H1 (cell line): ENCODE measurements at regions not wholly inside any gene's neighbourhood (a gene's known extent, or its start where the extent isn't known, plus 50 kb on each side); places are given as distances from the start of the nearest gene placed in this dataset.
A peak's percentile ranks its signal among the peaks of the same experiment; 100 is the strongest.

Source experiments
- CTCF ChIA-PET: fragments of 300-600 bp; sonication (Branson Sonifier 250); formaldehyde crosslinking; loops from one replicate; lab custom pipeline; 2021; ENCODE audit not compliant: partially characterized antibody; lab: Charles Lee
- POLR2A ChIA-PET: fragments of 300-600 bp; sonication (Branson Sonifier 250); formaldehyde crosslinking; loops from one replicate; lab custom pipeline; 2021; ENCODE audit warnings: inconsistent platforms; ENCODE audit not compliant: partially characterized antibody; lab: Charles Lee
- DNase-seq, 2 experiments: peaks; one replicate each; pipeline versions ENCODE4 v3.0.0 to v3.0.0-alpha.2; 2010 to 2022; ENCODE audit warnings: low spot score in 2 of 2, low read depth in 1 of 2, mixed read lengths in 1 of 2
- FAIRE-seq: peaks from 2 replicates; lab custom pipeline; 2011; peaks lifted over from hg19 to GRCh38; lab: Jason Lieb, UNC
- H2AFZ ChIP-seq: 2 replicates; pipeline ENCODE4 v1.8.1; 2012; ENCODE audit warnings: low read length, inconsistent platforms
- H2AK5ac ChIP-seq: 2 replicates; pipeline ENCODE4 v1.6.1; 2013; ENCODE audit warnings: low read depth, low read length
- H2BK120ac ChIP-seq: replicated peaks from 2 replicates; pipeline ENCODE3; 2013; ENCODE audit warnings: low read depth, low read length, inconsistent platforms
- H2BK12ac ChIP-seq: 2 replicates; pipeline ENCODE4 v1.6.1; 2013; ENCODE audit warnings: low read depth, low read length
- H2BK15ac ChIP-seq: 2 replicates; pipeline ENCODE4 v1.6.1; 2013; ENCODE audit warnings: low read length
- H2BK20ac ChIP-seq: 2 replicates; pipeline ENCODE4 v1.6.1; 2013; ENCODE audit warnings: low read length
- H2BK5ac ChIP-seq: 2 replicates; pipeline ENCODE4 v1.6.1; 2013; ENCODE audit warnings: low read depth, low read length
- H3K14ac ChIP-seq: 2 replicates; pipeline ENCODE4 v1.6.1; 2013; ENCODE audit warnings: inconsistent platforms; ENCODE audit not compliant: insufficient read length
- H3K18ac ChIP-seq: 2 replicates; pipeline ENCODE4 v1.6.1; 2013; ENCODE audit warnings: low read length; ENCODE audit errors: extremely low read depth
- H3K23ac ChIP-seq: 2 replicates; pipeline ENCODE4 v1.6.1; 2013; ENCODE audit warnings: inconsistent platforms; ENCODE audit not compliant: insufficient read length
- H3K23me2 ChIP-seq: 2 replicates; pipeline ENCODE4 v1.6.1; 2013; ENCODE audit warnings: low read depth, low read length
- H3K27ac ChIP-seq: 2 replicates; pipeline ENCODE4 v1.6.1; 2011; ENCODE audit warnings: low read depth, low read length, inconsistent platforms
- H3K27me3 ChIP-seq, 4 experiments: replicated peaks in 1 of 4; 1 replicate in 1 of 4; 2 replicates in 3 of 4; pipeline versions ENCODE4 v1.6.1 to v1.8.1; 2011 to 2013; ENCODE audit warnings: low read length in 3 of 4, mild to moderate bottlenecking in 3 of 4, inconsistent platforms in 2 of 4, mixed read lengths in 2 of 4, moderate library complexity in 1 of 4; ENCODE audit not compliant: control insufficient read depth in 3 of 4, insufficient read depth in 3 of 4; ENCODE audit errors: extremely low read depth in 1 of 4
- H3K36me3 ChIP-seq, 4 experiments: 2 replicates each; pipeline versions ENCODE4 v1.6.1 to v1.8.1; 2011 to 2013; ENCODE audit warnings: mild to moderate bottlenecking in 4 of 4, low read length in 3 of 4, moderate library complexity in 2 of 4, control low read depth in 1 of 4, inconsistent platforms in 1 of 4; ENCODE audit not compliant: insufficient read depth in 4 of 4, control insufficient read depth in 2 of 4
- H3K4ac ChIP-seq: replicated peaks from 2 replicates; pipeline ENCODE3; 2013; ENCODE audit warnings: low read length, low read depth, mixed read lengths, inconsistent platforms; ENCODE audit not compliant: insufficient read length
- H3K4me1 ChIP-seq, 4 experiments: replicated peaks in 1 of 4; 1 replicate in 1 of 4; 2 replicates in 3 of 4; pipeline versions ENCODE4 v1.6.1 to v1.8.1; 2011 to 2013; ENCODE audit warnings: low read length in 3 of 4, inconsistent platforms in 2 of 4, mixed read lengths in 1 of 4; ENCODE audit not compliant: insufficient read depth in 4 of 4, control insufficient read depth in 3 of 4
- H3K4me2 ChIP-seq, 2 experiments: 2 replicates each; pipeline versions ENCODE4 v1.6.1 to v1.8.1; 2011 to 2013; ENCODE audit warnings: low read depth in 2 of 2, low read length in 2 of 2, control low read depth in 1 of 2, inconsistent platforms in 1 of 2, mild to moderate bottlenecking in 1 of 2; ENCODE audit not compliant: insufficient read depth in 1 of 2
- H3K4me3 ChIP-seq, 4 experiments: fragments of 200-600, 300-600 bp in 1 of 4; sonication (generic), shearing (Covaris generic), sonication (Bioruptor Twin) in 1 of 4; 2 replicates each; pipeline versions ENCODE4 v1.5.1 to v1.8.1; 2011 to 2016; ENCODE audit warnings: low read length in 4 of 4, low read depth in 3 of 4, control low read depth in 2 of 4, inconsistent platforms in 2 of 4, mild to moderate bottlenecking in 2 of 4, mixed read lengths in 1 of 4, moderate library complexity in 1 of 4; ENCODE audit not compliant: insufficient read depth in 2 of 4; ENCODE audit errors: extremely low read depth in 1 of 4
- H3K56ac ChIP-seq: replicated peaks from 2 replicates; pipeline ENCODE3; 2013; ENCODE audit warnings: low read depth, mild to moderate bottlenecking, mixed read lengths, low read length, inconsistent platforms; ENCODE audit not compliant: insufficient read length
- H3K79me1 ChIP-seq: 2 replicates; pipeline ENCODE4 v1.6.1; 2013; ENCODE audit warnings: low read depth, low read length, control low read depth
- H3K79me2 ChIP-seq, 2 experiments: 2 replicates each; pipeline versions ENCODE4 v1.6.1 to v1.8.1; 2012 to 2013; ENCODE audit warnings: low read length in 2 of 2, mild to moderate bottlenecking in 2 of 2, inconsistent platforms in 1 of 2; ENCODE audit not compliant: insufficient read depth in 2 of 2, control insufficient read depth in 1 of 2
- H3K9ac ChIP-seq, 4 experiments: replicated peaks in 1 of 4; 1 replicate in 1 of 4; 2 replicates in 3 of 4; pipeline versions ENCODE4 v1.6.1 to v1.8.1; 2011 to 2013; ENCODE audit warnings: low read depth in 3 of 4, low read length in 3 of 4, control low read depth in 2 of 4, mild to moderate bottlenecking in 2 of 4, moderate library complexity in 2 of 4, inconsistent platforms in 1 of 4; ENCODE audit errors: extremely low read depth in 1 of 4
- H3K9me3 ChIP-seq, 2 experiments: 2 replicates each; pipeline versions ENCODE4 v1.6.1 to v1.8.1; 2012 to 2013; ENCODE audit warnings: mild to moderate bottlenecking in 2 of 2, moderate library complexity in 2 of 2, control low read depth in 1 of 2, inconsistent platforms in 1 of 2, low read depth in 1 of 2, low read length in 1 of 2, mixed read lengths in 1 of 2; ENCODE audit not compliant: insufficient read depth in 2 of 2
- H4K20me1 ChIP-seq, 2 experiments: replicated peaks in 1 of 2; 2 replicates each; pipeline versions ENCODE3 to v1.8.1; 2011 to 2013; ENCODE audit warnings: inconsistent platforms in 2 of 2, low read length in 2 of 2, mild to moderate bottlenecking in 1 of 2; ENCODE audit not compliant: insufficient read depth in 2 of 2, control insufficient read depth in 1 of 2
- H4K5ac ChIP-seq: 2 replicates; pipeline ENCODE4 v1.6.1; 2013; ENCODE audit warnings: low read length, low read depth, mixed read lengths, inconsistent platforms; ENCODE audit not compliant: insufficient read length
- H4K8ac ChIP-seq: 2 replicates; pipeline ENCODE4 v1.8.0; 2013; ENCODE audit warnings: mild to moderate bottlenecking, moderate library complexity, low read length, inconsistent platforms; ENCODE audit not compliant: insufficient read depth; ENCODE audit errors: extremely low read depth
- H4K91ac ChIP-seq: replicated peaks from 2 replicates; pipeline ENCODE3; 2013; ENCODE audit warnings: low read length, mixed read lengths, inconsistent platforms; ENCODE audit not compliant: insufficient read length
- FOSL1 ChIP-seq: IDR thresholded peaks from 2 replicates; pipeline ENCODE4 v1.6.1; 2011; ENCODE audit warnings: mild to moderate bottlenecking, low read depth, low read length, moderate library complexity; ENCODE audit not compliant: insufficient read depth
- NANOG ChIP-seq: IDR thresholded peaks from 2 replicates; pipeline ENCODE4 v1.6.1; 2011; ENCODE audit warnings: low read length, low read depth, mild to moderate bottlenecking, inconsistent platforms; ENCODE audit not compliant: insufficient read depth, poor library complexity, severe bottlenecking
- TEAD4 ChIP-seq: IDR thresholded peaks from 2 replicates; pipeline ENCODE4 v1.6.1; 2012; ENCODE audit warnings: low read depth, low read length, inconsistent platforms, mixed read lengths
- WGBS, 2 experiments: shearing (Covaris generic) in 1 of 2; methylation state at CpG; one replicate each; pipeline versions ENCODE4 v1.1.6 to v1.1.7; 2013 to 2015; ENCODE audit warnings: low lambda C conversion rate in 2 of 2, mixed read lengths in 2 of 2, inconsistent platforms in 1 of 2, low coverage in 1 of 2, missing lambda C conversion rate in 1 of 2; ENCODE audit not compliant: insufficient replicate concordance in 2 of 2, insufficient coverage in 1 of 2, insufficient read length in 1 of 2; ENCODE audit errors: extremely low coverage in 1 of 2, missing lambda C conversion rate in 1 of 2; 5-methylcytosine and 5-hydroxymethylcytosine counted together
- TF ChIP-seq, protein P1 (sequence below): IDR thresholded peaks from 2 replicates; pipeline ENCODE4 v1.6.1; 2012; ENCODE audit warnings: inconsistent platforms
- TF ChIP-seq, protein P2 (sequence below): IDR thresholded peaks from 2 replicates; pipeline ENCODE4 v1.6.1; 2012; ENCODE audit warnings: inconsistent platforms

DNA sequence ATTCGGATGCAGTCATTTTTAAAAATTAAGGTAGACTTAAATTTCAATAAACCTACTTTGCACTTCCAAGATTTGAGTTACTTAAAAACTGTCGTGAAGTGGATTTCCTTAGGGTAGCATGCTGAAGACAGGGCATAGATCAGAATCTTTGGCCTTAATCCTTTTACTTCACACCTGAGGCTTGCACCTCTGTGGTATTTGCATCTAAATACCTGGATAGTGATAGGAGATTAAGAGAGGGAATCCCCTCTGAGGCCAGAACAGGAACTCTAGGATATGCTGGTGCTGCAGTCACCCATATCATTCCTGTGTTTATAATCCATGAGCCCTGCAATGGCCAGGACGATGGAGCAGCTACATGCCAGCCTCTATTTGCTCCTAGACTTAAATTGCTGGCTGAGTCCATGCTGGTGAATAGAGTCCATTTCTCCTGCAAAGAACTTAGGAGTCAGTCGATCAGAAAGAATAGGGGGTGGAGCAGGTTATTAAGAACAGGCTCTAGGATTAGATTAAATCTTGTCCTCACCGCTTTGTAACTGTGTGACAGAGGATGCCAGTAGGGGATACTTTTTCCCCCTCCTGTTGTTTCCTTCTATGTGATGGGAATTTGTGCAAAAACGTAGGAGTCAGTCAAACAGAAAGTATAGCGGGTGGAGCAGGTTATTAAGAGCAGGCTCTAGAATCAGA, 333.6 kb downstream of the DUSP10 start:
- Histone ChIP-seq H3K9me3 (no peaks in the 10 kb centered on the region), H3K36me3 (no peaks in the 10 kb centered on the region)
- TF ChIP-seq, protein P1, sequence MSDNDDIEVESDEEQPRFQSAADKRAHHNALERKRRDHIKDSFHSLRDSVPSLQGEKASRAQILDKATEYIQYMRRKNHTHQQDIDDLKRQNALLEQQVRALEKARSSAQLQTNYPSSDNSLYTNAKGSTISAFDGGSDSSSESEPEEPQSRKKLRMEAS: peak; percentile 53
- TF ChIP-seq, protein P2, sequence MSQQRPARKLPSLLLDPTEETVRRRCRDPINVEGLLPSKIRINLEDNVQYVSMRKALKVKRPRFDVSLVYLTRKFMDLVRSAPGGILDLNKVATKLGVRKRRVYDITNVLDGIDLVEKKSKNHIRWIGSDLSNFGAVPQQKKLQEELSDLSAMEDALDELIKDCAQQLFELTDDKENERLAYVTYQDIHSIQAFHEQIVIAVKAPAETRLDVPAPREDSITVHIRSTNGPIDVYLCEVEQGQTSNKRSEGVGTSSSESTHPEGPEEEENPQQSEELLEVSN: peak; percentile 87
- TF ChIP-seq TEAD4 (peak; percentile 18; the same call in 1 of the 2 replicates), FOSL1 (no peak), NANOG (no peak)
- TF ChIP-seq, all 59 proteins: peak for 3
- Histone ChIP-seq H4K5ac (no peak overlapping the region), H3K14ac (no peak overlapping the region), H3K4me3 (no peak overlapping the region), H3K27ac (no peak overlapping the region), H3K18ac (no peak overlapping the region), H3K79me1 (no peaks in the 10 kb centered on the region), H2BK5ac (no peak overlapping the region), H3K23ac (no peak overlapping the region), H2BK15ac (no peak overlapping the region), H3K56ac (no peak overlapping the region), H2BK120ac (no peak overlapping the region), H2BK12ac (no peak overlapping the region), H4K91ac (no peak overlapping the region), H3K23me2 (no peaks in the 10 kb centered on the region), H3K9ac (no peak overlapping the region), H3K4me1 (peaks cover 0 to 6% (median 0%) of the 10 kb centered on the region in 4 experiments; a peak in 3 of 7 replicates), H2AFZ (no peak overlapping the region), H2BK20ac (no peak overlapping the region), H3K4me2 (no peak overlapping the region), H4K20me1 (no peaks in the 10 kb centered on the region), H2AK5ac (no peak overlapping the region), H3K79me2 (no peaks in the 10 kb centered on the region), H3K27me3 (no peaks in the 10 kb centered on the region), H4K8ac (no peak overlapping the region), H3K4ac (no peak overlapping the region)
- DNase-seq (no peak), FAIRE-seq (peak; percentile 50)
- ChIA-PET CTCF (no interaction called here), POLR2A (no interaction called here)
- WGBS, 2 experiments: 75% methylated on average over 7 of the region's 7 CpGs; no CpG with 5 or more reads in 1 of the 2 experiments
